GM21367 (cell line): ENCODE measurements at regions not wholly inside any gene's neighbourhood (a gene's known extent, or its start where the extent isn't known, plus 50 kb on each side); places are given as distances from the start of the nearest gene placed in this dataset.
"Not testable (repeated sequence)": the region's sequence is repeated elsewhere in the genome, so short reads cannot be mapped to it uniquely, and the experiment has no call there.

Experiments used
- ATAC-seq: cut with Tn5 transposase; IDR thresholded peaks from one replicate; pipeline ENCODE4 v1.9.1; 2021; ENCODE audit not compliant: unreplicated experiment

GRCh38 chr5:105687493-105687892 is 1983.2 kb downstream of the EFNA5 start:
- ATAC-seq: no peak

- ATAC-seq: no peak
These were observed 1984.9 kb downstream of the EFNA5 start for GRCh38 chr5:105685884-105686283.

GRCh38 chr5:105684799-105685198 is 1985.9 kb downstream of the EFNA5 start:
- no peak for ATAC-seq

- ATAC-seq: no peak
These were observed 1989.8 kb downstream of the EFNA5 start for GRCh38 chr5:105680858-105681475.

- ATAC-seq: no peak
These were observed 1993.4 kb downstream of the EFNA5 start for GRCh38 chr5:105677291-105677690.

- ATAC-seq: no peak
These were observed 2000.1 kb downstream of the EFNA5 start for GRCh38 chr5:105670596-105670995.

- no peak for ATAC-seq
These were observed 2007.1 kb downstream of the EFNA5 start for GRCh38 chr5:105663671-105664070.

- ATAC-seq: no peak
These were observed 2011.3 kb downstream of the EFNA5 start for GRCh38 chr5:105659396-105659795.

GRCh38 chr5:105640328-105640727 is 2030.4 kb downstream of the EFNA5 start:
- no peak for ATAC-seq

GRCh38 chr5:105639511-105639910 is 2031.2 kb downstream of the EFNA5 start:
- no peak for ATAC-seq

- no peak for ATAC-seq
These were observed 2031.7 kb downstream of the EFNA5 start for GRCh38 chr5:105639068-105639467.

GRCh38 chr5:105638437-105638836 is 2032.3 kb downstream of the EFNA5 start:
- ATAC-seq: no peak

- ATAC-seq: no peak
These were observed 2038.7 kb downstream of the EFNA5 start for GRCh38 chr5:105632043-105632442.

- ATAC-seq: no peak
These were observed 2039.9 kb downstream of the EFNA5 start for GRCh38 chr5:105630803-105631202.

- no peak for ATAC-seq
These were observed 2051.0 kb downstream of the EFNA5 start for GRCh38 chr5:105619725-105620124.

GRCh38 chr5:105617436-105618215 is 2053.1 kb downstream of the EFNA5 start:
- ATAC-seq: no peak

- ATAC-seq: no peak
These were observed 2054.0 kb upstream of the NUDT12 start for GRCh38 chr5:105616599-105616998.

GRCh38 chr5:105602406-105602805 is 2039.8 kb upstream of the NUDT12 start:
- ATAC-seq: not testable (repeated sequence)

GRCh38 chr5:105593011-105593760 is 2030.6 kb upstream of the NUDT12 start:
- no peak for ATAC-seq

- ATAC-seq: no peak
These were observed 2025.5 kb upstream of the NUDT12 start for GRCh38 chr5:105587963-105588662.

GRCh38 chr5:105581988-105582690 is 2019.5 kb upstream of the NUDT12 start:
- ATAC-seq: no peak
